SK-N-SH treated with all-trans-retinoic acid at 6 μM for 48 hours (cell line): ENCODE measurements at regions not wholly inside any gene's neighbourhood (a gene's known extent, or its start where the extent isn't known, plus 50 kb on each side); places are given as distances from the start of the nearest gene placed in this dataset.

Experiments used
- CREB5 ChIP-seq: fragments of 250-450 bp; sonication (Bioruptor Pico); IDR thresholded peaks from 2 replicates; pipeline ENCODE4 v1.5.1; 2020; ENCODE audit warnings: low read depth, mild to moderate bottlenecking, moderate library complexity
- ZFP30 ChIP-seq: fragments of 450-650 bp; formaldehyde crosslinking; IDR thresholded peaks from 2 replicates; pipeline ENCODE4 v1.5.0; 2022; ENCODE audit warnings: mild to moderate bottlenecking, moderate library complexity

- no peak for TF ChIP-seq ZFP30 (CRISPR knock-in tag)
- TF ChIP-seq CREB5 (CRISPR knock-in tag): peak; percentile 98
These were observed 263.3 kb upstream of the CDH5 start for GRCh38 chr16:66103211-66103610.
